H1 (cell line): ENCODE measurements at regions not wholly inside any gene's neighbourhood (a gene's known extent, or its start where the extent isn't known, plus 50 kb on each side); places are given as distances from the start of the nearest gene placed in this dataset.
A peak's percentile ranks its signal among the peaks of the same experiment; 100 is the strongest.

ENCODE experiments used
- BACH1 ChIP-seq: IDR thresholded peaks from 2 replicates; pipeline ENCODE4 v1.6.1; 2012; ENCODE audit warnings: low read length, improper control_type of control experiment
- BRCA1 ChIP-seq: IDR thresholded peaks from 2 replicates; pipeline ENCODE4 v1.6.1; 2012; ENCODE audit warnings: low read depth, low read length, improper control_type of control experiment
- CBX5 ChIP-seq: fragments of 300-800, 300-1000 bp; sonication (generic); IDR thresholded peaks from 2 replicates; pipeline ENCODE4 v1.7.1; 2016; ENCODE audit warnings: antibody characterized with exemption, low read length, low read depth
- CBX8 ChIP-seq: fragments of 300-800, 300-1000 bp; sonication (generic); IDR thresholded peaks from 2 replicates; pipeline ENCODE4 v1.7.1; 2016; ENCODE audit warnings: low read depth, low read length, borderline replicate concordance
- CEBPB ChIP-seq: IDR thresholded peaks from 2 replicates; pipeline ENCODE4 v1.6.1; 2012; ENCODE audit warnings: low read depth, low read length
- KDM1A ChIP-seq: fragments of 200-600, 300-600 bp; sonication (generic); IDR thresholded peaks from 2 replicates; pipeline ENCODE4 v1.7.1; 2016; ENCODE audit warnings: mild to moderate bottlenecking, low read length, borderline replicate concordance
- MAFK ChIP-seq: IDR thresholded peaks from 2 replicates; pipeline ENCODE4 v1.6.1; 2012; ENCODE audit warnings: low read depth, mild to moderate bottlenecking, improper control_type of control experiment, low read length
- POU5F1 ChIP-seq: IDR thresholded peaks from 2 replicates; pipeline ENCODE4 v1.6.1; 2011; ENCODE audit warnings: low read depth, mild to moderate bottlenecking, low read length, moderate library complexity
- RAD21 ChIP-seq, 2 experiments: IDR thresholded peaks in 1 of 2; conservative IDR thresholded peaks in 1 of 2; 2 replicates each; pipeline ENCODE4 v1.6.1; 2011; ENCODE audit warnings: low read depth in 2 of 2, low read length in 2 of 2, improper control_type of control experiment in 1 of 2, inconsistent platforms in 1 of 2, mild to moderate bottlenecking in 1 of 2, moderate library complexity in 1 of 2
- RFX5 ChIP-seq: IDR thresholded peaks from 2 replicates; pipeline ENCODE4 v1.6.1; 2011; ENCODE audit warnings: low read depth, low read length, improper control_type of control experiment, borderline replicate concordance
- SIRT6 ChIP-seq: IDR thresholded peaks from one replicate; pipeline ENCODE4 v1.7.1; 2012; ENCODE audit warnings: low read length, inconsistent platforms
- SIX5 ChIP-seq: IDR thresholded peaks from 2 replicates; pipeline ENCODE4 v1.6.1; 2011; ENCODE audit warnings: mild to moderate bottlenecking, low read depth, low read length
- SRF ChIP-seq: IDR thresholded peaks from 2 replicates; pipeline ENCODE4 v1.6.1; 2011; ENCODE audit warnings: mild to moderate bottlenecking, low read depth, low read length, moderate library complexity
- TAF1 ChIP-seq: IDR thresholded peaks from 2 replicates; pipeline ENCODE4 v1.6.1; 2011; ENCODE audit warnings: mild to moderate bottlenecking, low read depth, low read length
- TAF7 ChIP-seq: optimal IDR thresholded peaks from 2 replicates; pipeline ENCODE3; 2011; ENCODE audit warnings: low read depth, mild to moderate bottlenecking, inconsistent platforms, low read length, moderate library complexity, borderline replicate concordance
- TF ChIP-seq, protein P1 (sequence below): IDR thresholded peaks from 2 replicates; pipeline ENCODE4 v1.6.1; 2012; ENCODE audit warnings: inconsistent platforms

GRCh38 chr11:12587333-12587991 lies 86.8 kb upstream of the TEAD1 start (continued):
- no peak for TF ChIP-seq CBX8
- no peak for TF ChIP-seq CEBPB
- no peak for TF ChIP-seq SIX5
- TF ChIP-seq BRCA1: no peak
- no peak for TF ChIP-seq POU5F1
- 0 out of 4 replicates have a peak, but pooled peaks of 1 of the 2 experiments have one; percentile 9 for TF ChIP-seq RAD21 (IDR thresholded peaks at IDR 0.05 in 1 of 2, conservative IDR thresholded peaks at IDR 0.05 in 1 of 2; ENCODE audit: low read depth in 2 of 2, low read length in 2 of 2)
- TF ChIP-seq MAFK: peak; percentile 53; the same call in 1 of the 2 replicates
- TF ChIP-seq BACH1: peak; percentile 92
- TF ChIP-seq, protein P1, sequence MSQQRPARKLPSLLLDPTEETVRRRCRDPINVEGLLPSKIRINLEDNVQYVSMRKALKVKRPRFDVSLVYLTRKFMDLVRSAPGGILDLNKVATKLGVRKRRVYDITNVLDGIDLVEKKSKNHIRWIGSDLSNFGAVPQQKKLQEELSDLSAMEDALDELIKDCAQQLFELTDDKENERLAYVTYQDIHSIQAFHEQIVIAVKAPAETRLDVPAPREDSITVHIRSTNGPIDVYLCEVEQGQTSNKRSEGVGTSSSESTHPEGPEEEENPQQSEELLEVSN: no peak
- TF ChIP-seq TAF1: no peak
- no peak for TF ChIP-seq TAF7
- TF ChIP-seq SIRT6: no peak
- TF ChIP-seq RFX5: no peak
- TF ChIP-seq SRF: no peak
- TF ChIP-seq CBX5: no peak
- no peak for TF ChIP-seq KDM1A
